ENCODE measurements at regions not wholly inside any gene's neighbourhood (a gene's known extent, or its start where the extent isn't known, plus 50 kb on each side); places are given as distances from the start of the nearest gene placed in this dataset.

DNA sequence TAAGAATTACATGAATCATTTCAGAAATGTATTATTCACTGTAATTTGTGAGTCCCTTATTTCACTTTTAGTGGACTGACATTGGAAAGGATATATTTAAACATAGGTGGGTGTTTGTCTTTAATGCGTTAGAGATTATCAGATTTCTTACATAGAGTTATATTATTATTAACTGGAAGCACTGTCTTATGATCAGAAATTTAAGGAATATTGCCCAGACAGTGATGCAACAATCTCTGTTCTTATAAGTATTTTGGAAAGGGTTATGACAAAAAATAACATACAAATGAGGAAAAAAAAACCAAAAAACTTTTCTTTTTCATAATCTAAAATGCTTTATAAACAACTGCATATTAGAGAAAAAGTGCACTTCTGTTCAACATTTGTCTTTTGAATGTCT, 836.6 kb downstream of the SLC6A15 start (continued):
- TF ChIP-seq, protein P1, sequence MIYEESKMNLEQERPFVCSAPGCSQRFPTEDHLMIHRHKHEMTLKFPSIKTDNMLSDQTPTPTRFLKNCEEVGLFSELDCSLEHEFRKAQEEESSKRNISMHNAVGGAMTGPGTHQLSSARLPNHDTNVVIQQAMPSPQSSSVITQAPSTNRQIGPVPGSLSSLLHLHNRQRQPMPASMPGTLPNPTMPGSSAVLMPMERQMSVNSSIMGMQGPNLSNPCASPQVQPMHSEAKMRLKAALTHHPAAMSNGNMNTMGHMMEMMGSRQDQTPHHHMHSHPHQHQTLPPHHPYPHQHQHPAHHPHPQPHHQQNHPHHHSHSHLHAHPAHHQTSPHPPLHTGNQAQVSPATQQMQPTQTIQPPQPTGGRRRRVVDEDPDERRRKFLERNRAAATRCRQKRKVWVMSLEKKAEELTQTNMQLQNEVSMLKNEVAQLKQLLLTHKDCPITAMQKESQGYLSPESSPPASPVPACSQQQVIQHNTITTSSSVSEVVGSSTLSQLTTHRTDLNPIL (CRISPR knock-in tag; IDR thresholded peaks at IDR 0.05; ENCODE audit: low read depth) = no peak
- TF ChIP-seq ZNF70 (CRISPR knock-in tag; IDR thresholded peaks at IDR 0.05) = no peak
- TF ChIP-seq ESRRG (CRISPR knock-in tag; IDR thresholded peaks at IDR 0.05) = no peak
- TF ChIP-seq TOX (CRISPR knock-in tag; IDR thresholded peaks at IDR 0.05; ENCODE audit: borderline replicate concordance) = no peak
- TF ChIP-seq ISL1 (CRISPR knock-in tag; IDR thresholded peaks at IDR 0.05) = no peak
- no peak for TF ChIP-seq RARB (CRISPR knock-in tag; IDR thresholded peaks at IDR 0.05)
- TF ChIP-seq, protein P2, sequence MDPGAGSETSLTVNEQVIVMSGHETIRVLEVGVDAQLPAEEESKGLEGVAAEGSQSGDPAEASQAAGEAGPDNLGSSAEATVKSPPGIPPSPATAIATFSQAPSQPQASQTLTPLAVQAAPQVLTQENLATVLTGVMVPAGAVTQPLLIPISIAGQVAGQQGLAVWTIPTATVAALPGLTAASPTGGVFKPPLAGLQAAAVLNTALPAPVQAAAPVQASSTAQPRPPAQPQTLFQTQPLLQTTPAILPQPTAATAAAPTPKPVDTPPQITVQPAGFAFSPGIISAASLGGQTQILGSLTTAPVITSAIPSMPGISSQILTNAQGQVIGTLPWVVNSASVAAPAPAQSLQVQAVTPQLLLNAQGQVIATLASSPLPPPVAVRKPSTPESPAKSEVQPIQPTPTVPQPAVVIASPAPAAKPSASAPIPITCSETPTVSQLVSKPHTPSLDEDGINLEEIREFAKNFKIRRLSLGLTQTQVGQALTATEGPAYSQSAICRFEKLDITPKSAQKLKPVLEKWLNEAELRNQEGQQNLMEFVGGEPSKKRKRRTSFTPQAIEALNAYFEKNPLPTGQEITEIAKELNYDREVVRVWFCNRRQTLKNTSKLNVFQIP (CRISPR knock-in tag; IDR thresholded peaks at IDR 0.05; ENCODE audit: borderline replicate concordance, low read depth) = no peak
- TF ChIP-seq ZC3H10 (CRISPR knock-in tag; IDR thresholded peaks at IDR 0.05) = no peak

DNA sequence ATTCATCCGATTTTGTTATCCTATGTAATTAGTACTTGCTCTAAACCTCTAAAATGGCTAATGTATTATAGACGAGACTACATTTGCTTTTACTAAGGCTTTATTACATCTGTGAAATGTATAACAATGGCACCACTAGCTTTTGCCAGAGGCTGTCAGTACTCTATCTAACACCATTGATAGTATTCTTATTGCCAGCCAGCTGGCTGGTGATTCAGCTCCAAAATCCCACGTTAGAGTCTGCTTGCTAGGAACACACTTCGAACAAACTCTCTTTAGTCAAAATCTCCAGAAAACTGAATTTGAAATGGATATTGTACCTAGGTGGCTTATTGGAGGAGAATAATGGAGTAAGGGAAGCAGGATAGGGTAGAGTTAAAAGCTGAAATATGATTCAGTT, 839.2 kb downstream of the SLC6A15 start:
- no peak for ATAC-seq
- TF ChIP-seq SNAI2 (CRISPR knock-in tag; IDR thresholded peaks at IDR 0.05) = no peak
- TF ChIP-seq OSR1 (CRISPR knock-in tag; IDR thresholded peaks at IDR 0.05) = no peak
- TF ChIP-seq CSRNP3 (CRISPR knock-in tag; IDR thresholded peaks at IDR 0.05) = no peak
- no peak for TF ChIP-seq ISL1 (CRISPR knock-in tag; IDR thresholded peaks at IDR 0.05)
- TF ChIP-seq RARB (CRISPR knock-in tag; IDR thresholded peaks at IDR 0.05) = no peak
- TF ChIP-seq, protein P2 (CRISPR knock-in tag; IDR thresholded peaks at IDR 0.05; ENCODE audit: borderline replicate concordance, low read depth) = no peak
- no peak for TF ChIP-seq ZC3H10 (CRISPR knock-in tag; IDR thresholded peaks at IDR 0.05)
- no peak for TF ChIP-seq PPARA (CRISPR knock-in tag; IDR thresholded peaks at IDR 0.05; ENCODE audit: borderline replicate concordance)
- no peak for TF ChIP-seq ZNF70 (CRISPR knock-in tag; IDR thresholded peaks at IDR 0.05)
- TF ChIP-seq ARNTL (CRISPR knock-in tag; IDR thresholded peaks at IDR 0.05; ENCODE audit: borderline replicate concordance, low read depth) = no peak
- TF ChIP-seq CSDC2 (CRISPR knock-in tag; IDR thresholded peaks at IDR 0.05) = no peak
- TF ChIP-seq TSHZ2 (CRISPR knock-in tag; IDR thresholded peaks at IDR 0.05) = no peak
- TF ChIP-seq ZFP3 (CRISPR knock-in tag; IDR thresholded peaks at IDR 0.05) = no peak
- TF ChIP-seq BACH2 (CRISPR knock-in tag; IDR thresholded peaks at IDR 0.05; ENCODE audit: borderline replicate concordance) = no peak
- no peak for TF ChIP-seq TOX (CRISPR knock-in tag; IDR thresholded peaks at IDR 0.05; ENCODE audit: borderline replicate concordance)
- no peak for TF ChIP-seq GLIS3 (CRISPR knock-in tag; IDR thresholded peaks at IDR 0.05)
- TF ChIP-seq ZFP30 (CRISPR knock-in tag; IDR thresholded peaks at IDR 0.05) = no peak

GRCh38 chr12:84072961-84073360, 839.6 kb downstream of the SLC6A15 start:
- no peak for ATAC-seq
- TF ChIP-seq TOX (CRISPR knock-in tag; IDR thresholded peaks at IDR 0.05; ENCODE audit: borderline replicate concordance) = no peak
- TF ChIP-seq SNAI2 (CRISPR knock-in tag; IDR thresholded peaks at IDR 0.05) = no peak
- no peak for TF ChIP-seq TSHZ2 (CRISPR knock-in tag; IDR thresholded peaks at IDR 0.05)
- TF ChIP-seq, protein P3, sequence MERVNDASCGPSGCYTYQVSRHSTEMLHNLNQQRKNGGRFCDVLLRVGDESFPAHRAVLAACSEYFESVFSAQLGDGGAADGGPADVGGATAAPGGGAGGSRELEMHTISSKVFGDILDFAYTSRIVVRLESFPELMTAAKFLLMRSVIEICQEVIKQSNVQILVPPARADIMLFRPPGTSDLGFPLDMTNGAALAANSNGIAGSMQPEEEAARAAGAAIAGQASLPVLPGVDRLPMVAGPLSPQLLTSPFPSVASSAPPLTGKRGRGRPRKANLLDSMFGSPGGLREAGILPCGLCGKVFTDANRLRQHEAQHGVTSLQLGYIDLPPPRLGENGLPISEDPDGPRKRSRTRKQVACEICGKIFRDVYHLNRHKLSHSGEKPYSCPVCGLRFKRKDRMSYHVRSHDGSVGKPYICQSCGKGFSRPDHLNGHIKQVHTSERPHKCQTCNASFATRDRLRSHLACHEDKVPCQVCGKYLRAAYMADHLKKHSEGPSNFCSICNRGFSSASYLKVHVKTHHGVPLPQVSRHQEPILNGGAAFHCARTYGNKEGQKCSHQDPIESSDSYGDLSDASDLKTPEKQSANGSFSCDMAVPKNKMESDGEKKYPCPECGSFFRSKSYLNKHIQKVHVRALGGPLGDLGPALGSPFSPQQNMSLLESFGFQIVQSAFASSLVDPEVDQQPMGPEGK (CRISPR knock-in tag; IDR thresholded peaks at IDR 0.05; ENCODE audit: borderline replicate concordance) = no peak
- TF ChIP-seq ZNF8 (CRISPR knock-in tag; IDR thresholded peaks at IDR 0.05) = no peak
- no peak for TF ChIP-seq ZC3H10 (CRISPR knock-in tag; IDR thresholded peaks at IDR 0.05)
- no peak for TF ChIP-seq GLIS3 (CRISPR knock-in tag; IDR thresholded peaks at IDR 0.05)
- TF ChIP-seq ESRRG (CRISPR knock-in tag; IDR thresholded peaks at IDR 0.05) = no peak
- no peak for TF ChIP-seq TCF4 (CRISPR knock-in tag; IDR thresholded peaks at IDR 0.05; ENCODE audit: borderline replicate concordance)
- no peak for TF ChIP-seq ZNF70 (CRISPR knock-in tag; IDR thresholded peaks at IDR 0.05)
- no peak for TF ChIP-seq ARNTL (CRISPR knock-in tag; IDR thresholded peaks at IDR 0.05; ENCODE audit: borderline replicate concordance, low read depth)
- TF ChIP-seq ZNF565 (CRISPR knock-in tag; conservative IDR thresholded peaks at IDR 0.05; ENCODE audit: low read depth) = no peak

All from SK-N-SH treated with all-trans-retinoic acid at 6 μM for 48 hours (cell line).